Suprapubic skin (tissue), 4 donors: ENCODE measurements at regions not wholly inside any gene's neighbourhood (a gene's known extent, or its start where the extent isn't known, plus 50 kb on each side); places are given as distances from the start of the nearest gene placed in this dataset.

Experiments
- DNase-seq, 2 donors: peaks; one replicate each; pipeline ENCODE4 v3.0.0-alpha.2; 2019; ENCODE audit warnings: low spot score in 2 of 2
- H3K27ac ChIP-seq: fragments of 200-600 bp; sonication (generic); one replicate; pipeline ENCODE4 v1.5.1; 2019
- H3K27me3 ChIP-seq: fragments of 200-600 bp; sonication (generic); one replicate; pipeline ENCODE4 v1.5.1; 2019
- H3K36me3 ChIP-seq: fragments of 200-600 bp; sonication (generic); one replicate; pipeline ENCODE4 v1.5.1; 2019
- H3K4me1 ChIP-seq: fragments of 200-600 bp; sonication (generic); one replicate; pipeline ENCODE4 v1.5.1; 2019
- H3K4me3 ChIP-seq: fragments of 200-600 bp; sonication (generic); one replicate; pipeline ENCODE4 v1.5.1; 2019; ENCODE audit warnings: mild to moderate bottlenecking
- H3K9me3 ChIP-seq: fragments of 200-600 bp; sonication (generic); one replicate; pipeline ENCODE4 v1.5.1; 2019
- EP300 ChIP-seq: sonication (generic); formaldehyde crosslinking; IDR thresholded peaks from one replicate; pipeline ENCODE4 v1.6.1; 2017; ENCODE audit warnings: antibody characterized with exemption
- POLR2A ChIP-seq, 2 donors: fragments of 450-650 bp; IDR thresholded peaks; one replicate each; pipeline ENCODE4 v1.6.1; 2017; ENCODE audit warnings: antibody characterized with exemption in 2 of 2, mild to moderate bottlenecking in 2 of 2, moderate library complexity in 2 of 2
- POLR2AphosphoS5 ChIP-seq, 3 donors: sonication (generic); formaldehyde crosslinking; IDR thresholded peaks; one replicate each; pipeline ENCODE4 v1.6.1; 2017; ENCODE audit warnings: antibody characterized with exemption in 3 of 3
- WGBS: methylation state at CpG from one replicate; pipeline ENCODE4 v1.1.5; 2018; 5-methylcytosine and 5-hydroxymethylcytosine counted together
- TF ChIP-seq, protein P1 (sequence below), 2 donors: fragments of 200-600 bp in 1 of 2; fragments of 450-650 bp in 1 of 2; sonication (generic) in 1 of 2; IDR thresholded peaks; one replicate each; pipeline ENCODE4 v1.5.1; 2016 to 2019; ENCODE audit warnings: antibody characterized with exemption in 2 of 2, mild to moderate bottlenecking in 1 of 2, moderate library complexity in 1 of 2

DNA sequence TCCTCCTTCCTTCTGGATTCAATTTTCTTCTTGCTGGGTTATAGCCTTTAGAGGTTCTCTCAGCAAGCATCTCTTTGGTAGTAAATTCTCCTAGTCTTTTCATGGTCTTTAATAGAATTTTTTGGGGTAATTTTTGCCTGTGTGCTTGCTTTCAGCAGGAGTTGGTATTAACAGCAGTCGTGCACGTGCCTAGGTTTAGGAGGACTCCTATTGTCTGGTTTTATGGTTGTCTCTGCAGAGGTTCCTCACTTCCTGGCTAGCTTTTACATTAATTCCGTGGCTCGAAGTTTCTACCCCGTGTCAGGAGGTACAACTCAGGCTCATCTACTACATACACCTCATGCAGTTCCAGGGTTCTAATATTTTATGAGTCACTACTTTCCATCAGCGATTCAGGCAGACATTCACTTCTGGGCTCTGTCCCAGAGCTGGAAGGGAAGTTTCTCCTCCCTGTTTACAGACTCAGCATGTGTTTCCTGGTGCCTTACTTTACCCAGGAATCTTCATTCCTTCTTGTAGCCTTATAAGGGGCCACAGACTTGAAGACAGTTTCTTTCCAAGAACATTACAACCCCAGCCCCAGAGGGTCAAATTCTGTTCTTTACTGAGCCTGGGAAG, 643.6 kb downstream of the HS3ST4 start:
- no peak overlapping the region for H3K27ac ChIP-seq
- WGBS = 78% methylated on average over 6 of the region's 6 CpGs
- H3K4me3 ChIP-seq = no peak overlapping the region
- H3K9me3 ChIP-seq = no peaks in the 10 kb centered on the region
- H3K36me3 ChIP-seq = no peaks in the 10 kb centered on the region
- H3K27me3 ChIP-seq = no peaks in the 10 kb centered on the region
- no peak for DNase-seq
- H3K4me1 ChIP-seq = no peaks in the 10 kb centered on the region
- TF ChIP-seq POLR2AphosphoS5 (IDR thresholded peaks at IDR 0.05) (no peak), POLR2A (IDR thresholded peaks at IDR 0.05) (no peak), EP300 (no peak)
- TF ChIP-seq, protein P1, sequence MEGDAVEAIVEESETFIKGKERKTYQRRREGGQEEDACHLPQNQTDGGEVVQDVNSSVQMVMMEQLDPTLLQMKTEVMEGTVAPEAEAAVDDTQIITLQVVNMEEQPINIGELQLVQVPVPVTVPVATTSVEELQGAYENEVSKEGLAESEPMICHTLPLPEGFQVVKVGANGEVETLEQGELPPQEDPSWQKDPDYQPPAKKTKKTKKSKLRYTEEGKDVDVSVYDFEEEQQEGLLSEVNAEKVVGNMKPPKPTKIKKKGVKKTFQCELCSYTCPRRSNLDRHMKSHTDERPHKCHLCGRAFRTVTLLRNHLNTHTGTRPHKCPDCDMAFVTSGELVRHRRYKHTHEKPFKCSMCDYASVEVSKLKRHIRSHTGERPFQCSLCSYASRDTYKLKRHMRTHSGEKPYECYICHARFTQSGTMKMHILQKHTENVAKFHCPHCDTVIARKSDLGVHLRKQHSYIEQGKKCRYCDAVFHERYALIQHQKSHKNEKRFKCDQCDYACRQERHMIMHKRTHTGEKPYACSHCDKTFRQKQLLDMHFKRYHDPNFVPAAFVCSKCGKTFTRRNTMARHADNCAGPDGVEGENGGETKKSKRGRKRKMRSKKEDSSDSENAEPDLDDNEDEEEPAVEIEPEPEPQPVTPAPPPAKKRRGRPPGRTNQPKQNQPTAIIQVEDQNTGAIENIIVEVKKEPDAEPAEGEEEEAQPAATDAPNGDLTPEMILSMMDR (IDR thresholded peaks at IDR 0.05) = no peak

DNA sequence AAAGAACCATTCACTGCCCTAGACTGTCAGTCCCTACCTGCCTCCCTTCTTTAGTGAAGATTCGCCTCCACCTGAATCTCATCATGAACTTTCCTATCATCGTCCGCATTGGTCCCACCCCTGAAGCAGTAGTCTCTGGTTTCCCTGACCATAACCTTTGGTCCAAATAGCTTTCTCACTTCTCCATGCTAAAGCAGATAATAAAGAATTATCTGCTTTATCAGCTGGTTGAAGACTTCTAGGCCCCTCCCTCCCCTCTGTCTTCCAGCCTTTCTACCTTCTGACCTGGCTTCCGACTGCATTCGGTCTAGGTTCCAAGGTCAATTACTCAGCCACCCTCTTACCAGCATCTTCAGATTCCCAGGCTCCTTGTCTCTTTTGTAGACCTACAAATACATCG, 650.9 kb downstream of the HS3ST4 start:
- WGBS = 92% methylated on average over 6 of the region's 6 CpGs
- H3K27ac ChIP-seq = no peak overlapping the region
- no peak for DNase-seq

DNA sequence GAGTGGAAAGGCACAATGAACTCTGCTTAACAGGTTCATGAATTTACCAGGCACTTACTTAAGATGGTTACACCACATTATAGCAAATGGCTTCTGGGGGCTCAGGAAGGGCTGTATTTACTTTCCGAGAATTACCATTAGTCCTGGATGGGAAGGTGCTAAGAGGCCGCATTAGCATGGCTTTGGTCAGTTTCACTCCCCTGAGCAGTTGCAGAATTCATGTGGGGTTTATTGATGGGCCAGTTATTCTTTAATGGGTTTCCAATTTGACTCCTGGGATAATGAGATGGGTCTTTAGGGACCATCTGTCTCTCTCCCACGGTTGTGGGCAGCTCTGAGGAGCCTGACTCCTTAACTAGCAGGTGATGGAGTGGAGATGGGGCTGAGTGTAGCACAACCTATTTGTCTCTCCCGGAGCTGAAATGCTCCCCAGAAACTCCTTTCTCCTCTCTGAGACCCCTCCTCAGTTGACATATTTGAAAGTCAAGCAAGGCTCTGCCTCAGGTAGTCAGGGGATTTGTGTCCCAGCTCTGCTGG, 652.5 kb downstream of the HS3ST4 start:
- no peak for TF ChIP-seq EP300
- WGBS = 74% methylated on average over 4 of the region's 4 CpGs
- no peak for DNase-seq
- H3K36me3 ChIP-seq = no peaks in the 10 kb centered on the region
- no peak overlapping the region for H3K4me3 ChIP-seq
- no peak overlapping the region for H3K27ac ChIP-seq
- H3K4me1 ChIP-seq = no peaks in the 10 kb centered on the region
- H3K27me3 ChIP-seq = no peaks in the 10 kb centered on the region
- no peaks in the 10 kb centered on the region for H3K9me3 ChIP-seq

More for the DNA sequence above, 650.9 kb downstream of the HS3ST4 start:
- TF ChIP-seq POLR2AphosphoS5 (IDR thresholded peaks at IDR 0.05) (no peak), POLR2A (IDR thresholded peaks at IDR 0.05) (no peak), EP300 (no peak)
- TF ChIP-seq, protein P1 (IDR thresholded peaks at IDR 0.05) = no peak
- H3K4me1 ChIP-seq = no peaks in the 10 kb centered on the region
- H3K4me3 ChIP-seq = no peak overlapping the region
- no peaks in the 10 kb centered on the region for H3K27me3 ChIP-seq
- no peaks in the 10 kb centered on the region for H3K36me3 ChIP-seq
- no peaks in the 10 kb centered on the region for H3K9me3 ChIP-seq

DNA sequence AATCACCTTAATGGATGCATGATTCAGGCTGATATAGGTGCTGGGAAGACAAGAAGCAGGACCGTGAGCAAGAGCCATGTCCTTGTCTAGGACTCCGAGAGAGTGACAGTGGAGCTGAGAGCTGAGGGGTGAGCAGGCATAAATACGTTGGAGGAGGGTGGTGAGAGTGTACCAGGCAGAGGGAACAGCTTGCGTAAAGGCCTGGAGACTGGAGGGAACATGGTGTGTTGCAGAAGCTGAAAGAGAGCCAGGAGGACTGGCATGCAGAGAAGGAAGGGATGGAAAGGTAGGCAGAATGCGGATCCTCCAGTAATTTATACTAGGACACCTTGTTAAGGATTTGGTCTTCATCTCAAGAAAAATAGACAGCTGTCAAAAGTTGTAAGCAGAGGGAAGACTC, 653.2 kb downstream of the HS3ST4 start:
- H3K4me1 ChIP-seq = no peaks in the 10 kb centered on the region
- H3K27me3 ChIP-seq = no peaks in the 10 kb centered on the region
- H3K9me3 ChIP-seq = no peaks in the 10 kb centered on the region
- no peak for DNase-seq
- no peak overlapping the region for H3K4me3 ChIP-seq
- TF ChIP-seq POLR2A (IDR thresholded peaks at IDR 0.05) = no peak
- TF ChIP-seq EP300 = no peak
- TF ChIP-seq POLR2AphosphoS5 (IDR thresholded peaks at IDR 0.05) = no peak
- TF ChIP-seq, protein P1 (IDR thresholded peaks at IDR 0.05) = no peak
- 84% methylated on average over 5 of the region's 5 CpGs for WGBS
- no peak overlapping the region for H3K27ac ChIP-seq
- no peaks in the 10 kb centered on the region for H3K36me3 ChIP-seq

DNA sequence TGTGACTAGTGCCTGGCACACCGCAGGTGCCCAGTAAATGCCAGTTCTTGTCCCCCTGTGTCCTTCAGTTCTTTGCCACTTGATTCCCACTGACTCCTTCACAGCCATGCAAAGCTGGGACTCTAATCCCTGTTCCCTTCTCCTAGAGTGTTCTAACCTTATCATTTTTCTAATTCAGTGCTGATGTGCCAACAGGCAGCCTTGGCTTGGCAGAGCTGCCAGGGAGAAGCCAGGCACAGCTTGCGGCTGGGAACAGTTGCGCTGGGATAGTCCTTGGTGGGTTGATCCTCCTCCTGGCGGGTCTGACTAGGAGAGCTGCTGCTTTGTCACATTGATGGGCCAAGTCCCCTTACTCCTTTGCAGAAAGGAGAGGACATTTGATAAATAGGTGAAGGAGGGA, 654.2 kb downstream of the HS3ST4 start:
- no peak for DNase-seq
- Histone ChIP-seq H3K36me3 (no peaks in the 10 kb centered on the region), H3K4me1 (no peaks in the 10 kb centered on the region), H3K9me3 (no peaks in the 10 kb centered on the region), H3K27ac (no peak overlapping the region), H3K4me3 (no peak overlapping the region), H3K27me3 (no peaks in the 10 kb centered on the region)
- 76% methylated on average over 4 of the region's 4 CpGs for WGBS
- TF ChIP-seq, protein P1 (IDR thresholded peaks at IDR 0.05) = no peak
- TF ChIP-seq EP300 (no peak), POLR2A (IDR thresholded peaks at IDR 0.05) (no peak), POLR2AphosphoS5 (IDR thresholded peaks at IDR 0.05) (no peak)

DNA sequence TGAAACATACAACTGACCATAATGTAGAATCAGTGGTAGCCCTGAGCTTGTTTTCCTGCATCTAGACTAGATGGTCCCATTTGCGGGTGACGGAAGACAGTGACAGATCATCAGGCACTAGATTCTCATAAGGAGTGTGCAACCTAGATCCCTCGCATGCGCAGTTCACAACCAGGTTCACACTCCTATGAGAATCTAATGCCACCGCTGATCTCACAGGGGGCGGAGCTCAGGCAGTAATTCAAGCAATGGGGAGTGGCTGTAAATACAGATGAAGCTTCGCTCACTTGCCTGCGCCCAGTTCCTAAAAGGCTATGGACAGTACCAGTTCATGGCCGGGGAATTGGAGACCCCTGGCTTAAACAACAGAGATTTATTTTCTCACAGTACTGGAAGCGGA, 656.3 kb downstream of the HS3ST4 start:
- Histone ChIP-seq H3K36me3 (no peaks in the 10 kb centered on the region), H3K9me3 (no peaks in the 10 kb centered on the region), H3K27me3 (no peaks in the 10 kb centered on the region), H3K4me1 (no peaks in the 10 kb centered on the region), H3K4me3 (no peak overlapping the region), H3K27ac (no peak overlapping the region)
- DNase-seq = no peak
- no peak for TF ChIP-seq POLR2A (IDR thresholded peaks at IDR 0.05)
- TF ChIP-seq POLR2AphosphoS5 (IDR thresholded peaks at IDR 0.05) = no peak
- TF ChIP-seq, protein P1 (IDR thresholded peaks at IDR 0.05) = no peak
- no peak for TF ChIP-seq EP300
- 95% methylated on average over 10 of the region's 10 CpGs for WGBS
